ENCODE measurements at regions not wholly inside any gene's neighbourhood (a gene's known extent, or its start where the extent isn't known, plus 50 kb on each side); places are given as distances from the start of the nearest gene placed in this dataset.

DNA sequence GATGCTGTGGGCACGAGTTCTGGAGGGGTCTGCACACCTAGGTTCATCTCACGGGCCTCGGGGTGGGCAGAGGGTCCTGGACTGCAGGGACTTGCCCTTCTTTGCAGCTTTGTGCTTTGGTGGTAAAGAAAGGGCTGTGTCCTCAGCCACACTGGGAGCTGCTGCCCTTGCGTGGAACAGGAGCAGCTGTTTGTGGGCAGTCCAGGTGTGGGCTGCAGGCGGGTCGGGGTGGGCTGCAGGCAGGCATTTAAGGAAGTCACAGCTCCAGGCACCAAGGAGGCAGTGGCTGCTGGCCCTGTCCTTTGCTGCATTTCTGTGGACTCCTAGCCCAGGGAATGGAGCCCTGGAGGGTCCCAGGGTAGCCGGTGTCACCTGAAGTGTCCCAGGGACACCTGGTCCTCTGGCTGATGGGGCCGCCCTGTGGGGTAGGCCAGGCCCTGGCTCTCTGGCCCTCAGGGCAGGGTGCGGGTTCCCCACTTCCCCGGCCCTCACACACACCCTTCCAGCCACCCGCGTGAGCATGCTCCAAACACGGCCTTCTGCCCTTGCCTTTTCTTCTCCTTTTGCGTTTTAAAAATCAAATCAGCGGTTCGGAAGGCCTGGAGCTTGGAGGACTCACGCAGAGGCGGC lies 1240.3 kb downstream of the BRD1 start:
- DNase-seq, result no peak

DNA sequence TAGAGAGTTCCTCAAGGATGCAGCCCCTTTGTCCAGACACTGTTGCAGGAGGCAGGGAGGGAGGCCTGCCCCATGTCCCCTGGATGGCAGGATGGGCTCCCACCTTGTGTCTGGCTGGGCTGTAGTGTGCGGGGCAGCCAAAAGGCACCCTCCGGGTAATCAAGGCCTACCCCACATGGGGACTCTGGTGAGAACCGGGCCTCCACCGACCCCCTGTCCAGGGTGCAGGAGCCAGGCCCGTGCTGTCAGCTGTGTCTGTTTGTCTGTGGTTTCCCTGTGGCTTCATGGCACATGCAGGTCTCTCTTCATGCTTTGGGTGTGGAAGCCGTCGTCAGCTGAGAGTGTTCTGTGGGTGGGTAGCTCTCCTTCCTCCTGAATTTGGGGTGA lies 1240.9 kb downstream of the BRD1 start:
- DNase-seq, result no peak

DNA sequence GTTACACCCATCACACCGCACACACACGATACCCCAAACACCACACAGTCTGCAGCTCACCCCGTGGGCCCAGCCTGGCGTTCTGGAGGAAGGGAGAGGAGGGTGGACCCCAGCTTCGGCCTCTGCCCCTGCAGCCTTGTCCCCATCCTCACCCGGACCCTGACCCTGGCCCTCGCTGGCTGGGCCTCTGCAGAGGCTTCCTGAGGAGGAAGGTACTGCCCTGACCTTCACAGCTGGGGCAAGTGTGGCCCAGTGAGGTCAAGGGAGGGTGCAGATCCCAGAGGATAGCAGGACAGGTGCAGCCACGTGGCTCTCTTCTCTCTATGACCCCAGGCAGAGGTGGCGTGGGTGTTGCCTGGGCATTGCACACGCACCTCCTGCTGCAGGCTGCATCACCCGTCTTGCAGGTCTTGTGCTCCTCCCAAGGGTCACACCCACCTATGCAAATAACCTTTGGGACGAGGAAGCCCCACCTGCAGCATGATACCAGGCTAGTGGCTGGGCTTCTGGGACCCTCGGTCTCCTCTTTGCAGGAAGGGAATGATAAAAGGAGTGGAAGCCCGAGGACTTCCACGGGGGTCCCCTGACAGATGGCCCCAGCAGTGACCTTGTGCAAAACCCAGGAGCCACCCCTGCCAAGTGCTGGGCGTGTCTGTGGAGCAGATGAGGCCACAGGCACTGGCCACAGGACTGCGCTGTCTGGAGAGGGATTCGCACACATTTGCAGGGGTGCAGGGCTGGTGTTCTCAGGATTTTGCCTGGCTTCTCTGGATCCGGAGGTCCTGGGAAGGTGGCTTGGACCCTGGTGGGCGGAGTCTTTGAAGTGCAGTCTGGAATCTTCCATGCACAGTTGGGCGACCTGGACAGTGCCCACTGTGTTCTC lies 1241.5 kb downstream of the BRD1 start:
- DNase-seq, result no peak

DNA sequence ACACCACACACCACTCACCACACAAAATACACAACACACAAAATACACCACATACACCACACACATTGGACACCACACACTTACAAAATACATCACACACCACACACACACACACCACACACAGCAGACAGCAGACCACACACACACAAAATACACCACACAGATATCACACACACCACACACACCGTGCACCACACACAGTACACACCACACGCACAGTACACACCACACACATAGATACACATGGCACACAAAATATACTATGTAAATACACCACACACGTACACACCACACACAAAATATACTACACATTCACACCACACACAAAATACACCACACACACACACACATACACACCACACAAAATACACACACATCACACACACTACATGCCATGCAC lies 1243.5 kb downstream of the BRD1 start:
- DNase-seq, result no peak

DNA sequence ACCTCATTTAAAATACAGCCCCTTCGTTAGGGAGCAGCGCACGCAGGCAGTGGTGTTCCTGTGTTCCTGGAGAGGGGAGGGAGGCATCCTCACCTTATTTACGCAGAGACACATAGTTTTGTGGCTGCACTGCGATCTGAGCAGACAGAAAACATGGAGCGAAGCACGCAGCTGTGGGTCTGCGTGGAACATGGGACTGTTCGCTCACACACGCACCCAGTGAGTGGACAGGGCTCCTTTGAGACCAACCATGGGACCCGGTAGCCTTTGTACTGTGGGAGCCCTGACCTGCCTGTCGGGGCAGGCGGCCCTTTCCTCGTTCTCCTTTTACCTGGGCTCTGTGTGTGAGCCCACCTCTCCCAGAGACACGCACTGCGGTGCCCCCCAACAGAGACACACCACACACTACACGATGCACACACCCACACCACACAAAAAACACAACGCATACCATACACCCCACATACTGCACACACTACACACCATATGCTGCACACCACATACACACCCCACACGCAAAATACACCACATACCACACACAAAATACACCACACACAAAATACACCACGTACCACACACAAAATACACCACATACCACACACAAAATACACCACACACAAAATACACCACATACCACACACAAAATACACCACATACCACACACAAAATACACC lies 1245.7 kb downstream of the BRD1 start:
- DNase-seq, result peak in 1 of 56 donors; percentile 20

- DNase-seq, result no peak
Observed at GRCh38 chr22:48581205-48581766, 1246.4 kb downstream of the BRD1 start.

DNA sequence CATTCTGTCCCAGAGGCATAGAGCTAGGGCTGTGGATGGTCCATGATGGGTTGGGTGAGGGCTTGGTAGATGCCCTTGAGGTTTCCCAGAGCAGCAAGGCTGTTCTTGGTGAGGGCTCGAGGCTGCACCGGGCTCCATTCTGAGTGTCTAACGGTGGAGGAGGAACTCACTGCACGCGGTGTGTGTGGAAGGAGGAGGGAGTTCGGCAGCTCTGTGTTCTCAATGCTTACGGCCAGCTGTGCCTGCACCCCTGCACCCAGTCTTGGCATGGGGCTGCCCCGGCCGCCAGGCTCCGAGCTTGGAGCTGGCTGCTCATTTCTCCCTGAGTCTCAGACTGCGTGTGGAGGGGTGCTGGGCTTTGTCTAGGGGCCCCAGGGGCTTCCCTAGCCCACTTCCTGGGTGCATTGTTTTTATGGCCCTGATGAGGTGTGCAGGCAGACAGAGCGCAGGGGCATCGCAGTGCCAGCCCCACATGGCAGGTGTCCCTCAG lies 1247.1 kb downstream of the BRD1 start:
- DNase-seq, result peak in 1 of 56 donors; percentile 14

DNA sequence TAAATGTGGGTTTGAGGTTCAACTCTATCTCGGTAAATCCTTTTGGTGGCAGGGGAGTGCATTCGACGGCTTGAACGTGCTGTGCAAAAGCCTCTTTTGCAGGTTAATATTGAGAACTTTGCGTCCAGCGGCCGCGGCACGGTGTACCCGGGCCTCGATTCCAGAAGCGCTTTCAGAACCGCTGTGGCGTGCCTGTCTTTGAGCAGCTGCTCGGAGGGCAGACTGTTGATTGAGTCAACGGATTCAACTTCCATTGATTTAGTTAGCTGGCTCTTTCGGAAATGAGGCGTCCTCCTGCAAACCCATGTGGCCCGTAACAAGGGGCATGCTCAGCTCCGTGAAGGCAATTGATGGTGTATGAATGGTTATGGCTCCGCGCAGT lies 1247.8 kb downstream of the BRD1 start:
- peak in 6 of 56 donors; percentile 18 to 35 (median 25) for DNase-seq

DNA sequence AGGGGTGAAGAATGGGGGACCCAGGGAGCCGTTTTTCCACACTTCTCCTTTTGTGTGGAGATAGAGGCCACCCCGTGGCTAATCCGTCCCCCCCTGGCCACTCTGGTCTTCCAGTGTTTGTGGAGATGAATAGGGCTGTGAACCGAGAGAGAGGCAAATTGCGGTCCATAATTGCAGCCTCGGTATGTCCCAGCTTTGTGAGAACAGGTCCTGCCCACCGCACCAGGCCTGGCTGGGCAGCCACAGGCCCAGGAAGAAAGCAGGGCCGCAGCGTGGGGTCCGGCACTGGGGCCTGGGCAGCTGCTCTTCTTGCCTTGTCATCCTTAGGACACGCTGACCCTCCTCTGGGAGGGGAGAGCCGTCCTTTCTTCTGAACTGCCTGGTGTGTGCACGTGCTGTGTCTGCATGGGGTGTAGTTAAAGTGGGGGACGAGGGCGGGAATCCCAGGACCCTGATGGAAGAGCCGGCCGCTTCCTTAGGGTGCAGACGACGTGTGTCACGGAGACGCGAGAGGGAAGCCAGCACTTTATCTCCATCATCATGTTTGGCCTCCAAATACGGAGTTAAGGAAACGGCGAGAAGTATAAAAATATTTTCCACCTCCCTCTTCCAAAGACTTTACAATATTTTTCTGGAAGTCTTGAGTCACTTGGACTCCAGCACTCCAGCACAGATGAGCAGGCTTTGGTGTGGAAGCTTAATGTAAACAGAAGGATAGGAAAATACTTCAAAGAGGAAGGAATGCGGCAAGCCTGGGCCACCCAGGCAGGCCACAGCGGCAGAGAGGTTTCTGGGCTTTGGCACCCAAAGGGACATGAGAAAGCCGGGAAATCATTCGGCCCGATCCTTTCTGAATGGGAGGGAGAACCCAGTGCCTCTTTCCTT lies 1248.4 kb downstream of the BRD1 start:
- DNase-seq, result peak in 8 of 56 donors; percentile 18 to 69 (median 42)

DNA sequence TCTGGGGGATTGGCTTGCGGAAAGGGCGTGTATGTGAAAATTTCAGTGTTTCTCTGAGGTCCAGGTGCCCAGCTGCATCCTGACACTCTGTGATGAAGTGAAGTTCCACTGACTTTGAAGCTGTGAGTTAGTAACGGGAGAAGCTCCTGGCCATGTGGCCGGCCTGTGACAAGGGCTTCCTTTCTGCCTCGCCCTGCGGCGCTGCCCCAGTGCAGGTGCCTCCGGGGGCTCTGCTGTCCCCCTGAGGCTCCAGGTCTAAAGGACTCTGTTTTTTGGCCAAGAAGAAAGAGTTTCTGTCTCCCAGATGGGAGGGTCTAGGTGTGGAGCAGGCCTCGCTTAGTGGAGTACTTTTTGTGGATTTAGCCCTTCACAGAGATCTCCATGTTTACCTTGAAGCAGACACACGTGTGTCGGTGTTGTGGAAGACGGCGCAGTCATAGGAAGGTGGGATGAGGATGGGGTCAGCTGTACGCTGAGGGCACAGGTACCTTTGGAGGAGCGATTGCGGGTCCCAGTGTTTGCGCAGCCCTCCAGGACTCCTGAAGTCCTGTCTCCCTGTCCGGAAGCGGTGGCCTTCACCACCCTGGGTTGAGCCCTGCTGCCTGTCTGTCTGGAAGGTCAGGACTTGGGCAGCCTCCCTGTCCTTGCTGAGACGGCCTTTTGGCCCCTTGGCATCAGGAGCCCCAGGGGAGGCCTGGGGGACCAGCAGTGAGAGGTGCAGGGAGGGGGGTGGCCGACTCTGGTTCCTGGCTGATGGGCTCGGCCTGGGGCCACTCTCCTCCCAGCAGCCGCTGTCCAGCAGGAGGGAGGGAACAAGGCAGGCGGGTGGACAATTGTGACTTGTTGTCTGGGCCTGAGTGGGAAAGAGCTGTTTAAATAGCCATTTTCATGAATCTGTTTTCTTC lies 1249.3 kb downstream of the BRD1 start:
- DNase-seq, result peak in 43 of 56 donors; percentile 17 to 74 (median 52)

GRCh38 chr22:48577691-48578090 lies 1250.0 kb downstream of the BRD1 start:
- no peak for DNase-seq

- peak in 16 of 56 donors; percentile 11 to 61 (median 27) for DNase-seq
Observed at GRCh38 chr22:48577014-48577690, 1250.5 kb downstream of the BRD1 start.

- peak in 37 of 56 donors; percentile 10 to 80 (median 39) for DNase-seq
Observed at GRCh38 chr22:48576333-48577013, 1251.2 kb downstream of the BRD1 start.

DNA sequence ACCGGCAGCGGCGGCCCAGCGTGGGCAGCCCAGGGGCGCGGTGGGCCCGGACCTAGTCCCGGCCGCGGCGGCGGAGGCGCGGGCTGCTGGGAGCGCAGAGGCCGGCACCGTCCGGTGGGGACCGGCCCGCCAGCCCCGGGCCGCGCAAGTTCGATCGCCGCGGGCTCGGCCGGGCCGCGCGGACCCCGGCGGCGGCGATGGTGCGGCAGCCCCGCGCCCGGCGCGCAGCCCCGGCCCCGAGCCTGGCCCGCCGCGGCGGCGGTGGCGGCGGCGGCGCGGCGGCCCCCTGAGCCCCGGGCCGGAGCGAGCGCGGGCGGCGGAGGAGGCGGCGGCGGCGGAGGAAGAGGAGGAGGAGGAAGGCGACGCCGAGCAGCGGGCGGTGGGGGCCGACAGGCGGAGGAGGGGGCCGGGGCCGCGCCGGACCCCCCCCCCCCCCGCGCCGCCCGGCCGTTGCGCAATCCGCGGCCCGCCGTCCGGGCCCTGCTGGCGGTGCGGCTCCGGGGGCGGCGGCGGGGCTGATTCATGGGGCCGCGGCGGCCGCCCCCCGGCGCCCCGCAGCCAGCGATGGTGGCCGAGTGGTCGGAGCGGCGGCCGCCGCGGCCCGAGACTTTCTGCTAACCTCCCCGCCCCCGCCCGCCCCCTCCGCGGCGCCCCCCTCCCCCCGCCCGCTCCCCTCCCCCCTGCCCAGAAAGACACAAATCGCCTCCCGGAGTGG lies 1251.9 kb downstream of the BRD1 start:
- no peak for DNase-seq

DNA sequence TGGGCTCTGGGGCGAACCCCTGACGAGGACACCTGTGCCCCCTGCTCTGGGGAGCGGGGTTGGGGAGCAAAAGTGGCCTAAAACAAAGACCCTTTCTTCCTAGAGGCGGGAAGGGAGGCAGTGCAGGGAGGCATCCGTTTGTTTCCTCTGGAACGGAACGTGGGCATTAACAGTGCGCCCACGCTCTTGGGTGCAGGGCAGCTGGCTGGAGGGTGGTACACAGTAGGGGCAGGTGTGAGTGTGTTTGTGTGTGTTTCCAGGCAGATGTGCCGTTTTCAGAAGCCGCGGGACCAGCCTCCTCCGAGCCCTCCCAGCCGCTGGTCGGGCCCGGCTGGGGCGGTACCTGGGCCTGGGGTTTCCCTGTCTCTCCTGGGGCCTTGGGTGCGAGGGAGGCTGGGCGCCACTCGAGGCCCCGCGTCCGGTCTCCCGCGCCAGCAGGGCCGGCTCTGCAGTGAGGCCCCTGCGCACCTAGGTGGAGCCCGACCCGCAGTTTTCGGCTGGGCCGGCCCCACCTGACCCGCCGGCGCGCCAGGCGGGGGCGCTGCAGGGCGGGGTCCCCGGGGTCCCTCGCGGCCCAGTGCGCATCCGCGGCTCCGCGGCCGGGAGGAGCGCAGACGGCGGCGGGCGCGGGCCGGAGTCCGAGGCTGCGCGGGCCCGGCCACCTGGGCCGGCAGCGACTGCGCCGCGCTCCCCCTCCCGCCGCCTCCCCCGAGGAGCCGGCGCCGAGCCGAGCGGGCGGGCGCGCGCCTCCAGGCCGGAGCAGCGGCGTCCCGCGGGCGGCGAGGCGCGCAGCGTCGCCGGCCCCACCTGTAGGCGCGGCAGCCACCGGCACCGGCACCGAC lies 1252.7 kb downstream of the BRD1 start:
- DNase-seq, result peak in 38 of 56 donors; percentile 18 to 79 (median 45)

DNA sequence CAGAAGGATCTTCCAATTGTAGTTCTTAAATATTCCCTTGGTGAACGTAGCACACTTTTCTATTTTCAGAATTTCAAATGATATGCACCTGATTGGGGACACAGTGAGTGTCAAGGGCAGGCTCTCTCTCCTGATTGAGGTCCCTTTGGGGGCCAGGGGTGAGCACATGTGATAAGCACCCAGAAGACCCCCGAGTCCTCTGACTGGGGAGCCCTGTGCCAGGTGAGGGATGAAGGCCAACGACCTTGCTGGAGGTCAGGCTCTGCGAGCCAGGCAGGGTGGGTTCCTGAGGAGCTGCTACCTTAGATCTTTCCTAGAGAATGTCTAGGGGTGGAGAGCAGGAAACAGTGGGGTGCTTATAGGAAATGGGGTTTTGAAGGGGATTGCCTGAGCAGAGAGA lies 1253.9 kb downstream of the BRD1 start:
- no peak for DNase-seq

DNA sequence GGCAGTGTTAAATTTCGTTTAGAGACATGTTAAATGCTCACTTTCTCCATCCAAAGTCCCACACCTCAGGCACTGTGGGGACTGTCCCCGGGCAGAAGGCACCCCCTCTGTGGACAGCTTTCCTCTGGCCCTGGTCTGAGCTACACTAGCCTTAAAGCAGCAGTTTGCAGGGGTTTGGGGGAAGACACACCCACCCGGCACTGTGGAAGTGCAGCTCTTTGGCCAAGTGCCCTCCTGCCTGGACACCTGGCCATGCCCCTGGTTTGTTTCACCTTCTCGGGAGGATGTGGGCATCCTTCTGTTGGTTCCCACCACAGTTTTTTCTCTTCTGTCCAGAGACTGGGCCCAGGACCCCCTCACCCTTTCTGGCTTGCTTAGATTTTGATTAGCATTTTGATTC lies 1254.7 kb downstream of the BRD1 start:
- DNase-seq, result no peak
